Heart left ventricle (tissue), 16 donors: ENCODE measurements at regions not wholly inside any gene's neighbourhood (a gene's known extent, or its start where the extent isn't known, plus 50 kb on each side); places are given as distances from the start of the nearest gene placed in this dataset.

Experiments
- ATAC-seq, 4 donors: fragments of 200-7000 bp; cut with Tn5 transposase; one replicate each; pipeline ENCODE4 v1.9.1; 2020 to 2022; ENCODE audit warnings: moderate library complexity in 4 of 4, mild to moderate bottlenecking in 3 of 4, moderate number of reproducible peaks in 1 of 4
- DNase-seq, 5 donors: peaks; one replicate each; pipeline ENCODE4 v3.0.0-alpha.2; 2020
- H3K27ac ChIP-seq, 12 donors: fragments of 200-600 bp; sonication (generic) in 4 of 12; one replicate each; pipeline versions ENCODE4 v1.5.0 to v1.8.0; 2016 to 2022; ENCODE audit warnings: mild to moderate bottlenecking in 2 of 12
- H3K27me3 ChIP-seq, 9 donors: fragments of 200-600 bp; sonication (generic) in 2 of 9; one replicate each; pipeline versions ENCODE4 v1.5.1 to v1.8.0; 2016 to 2022; ENCODE audit warnings: mild to moderate bottlenecking in 3 of 9
- H3K36me3 ChIP-seq, 9 donors: fragments of 200-600 bp; sonication (generic) in 2 of 9; one replicate each; pipeline versions ENCODE4 v1.5.0 to v1.8.0; 2018 to 2022; ENCODE audit warnings: mild to moderate bottlenecking in 2 of 9
- H3K4me1 ChIP-seq, 12 donors: fragments of 200-600 bp; sonication (generic) in 4 of 12; one replicate each; pipeline versions ENCODE4 v1.5.0 to v1.8.0; 2016 to 2022; ENCODE audit warnings: mild to moderate bottlenecking in 3 of 12
- H3K4me3 ChIP-seq, 12 donors: fragments of 200-600 bp; sonication (generic) in 4 of 12; one replicate each; pipeline versions ENCODE4 v1.5.0 to v1.8.0; 2017 to 2022; ENCODE audit warnings: mild to moderate bottlenecking in 9 of 12, moderate library complexity in 4 of 12
- H3K9me3 ChIP-seq, 12 donors: fragments of 200-600 bp; sonication (generic) in 4 of 12; one replicate each; pipeline versions ENCODE4 v1.5.0 to v1.8.0; 2016 to 2022; ENCODE audit warnings: mild to moderate bottlenecking in 1 of 12
- CTCF ChIP-seq, 12 donors: fragments of 200-600 bp; sonication (generic) in 4 of 12; IDR thresholded peaks; one replicate each; pipeline versions ENCODE4 v1.5.0 to v1.8.0; 2018 to 2022; ENCODE audit warnings: antibody characterized with exemption in 12 of 12, mild to moderate bottlenecking in 5 of 12
- POLR2A ChIP-seq, 2 donors: fragments of 450-650 bp; IDR thresholded peaks; one replicate each; pipeline ENCODE4 v1.6.1; 2017; ENCODE audit warnings: antibody characterized with exemption in 2 of 2, mild to moderate bottlenecking in 2 of 2, moderate library complexity in 2 of 2
- WGBS, 4 donors: extraction: QIAGEN DNeasy Blood & Tissue Kit in 2 of 4; methylation state at CpG; one replicate each; pipeline versions ENCODE4 v1.1.5 to v1.1.7; 2013 to 2018; 5-methylcytosine and 5-hydroxymethylcytosine counted together
- intact Hi-C, 10 donors: fragments of 100-400 bp; cut with DNase I; formaldehyde crosslinking; loops; one replicate each; pipeline versions ENCODE4 v1.11.1 to v1.14.2; 2022
- donor health status: ischemic (EF 13 %, LVEDD 7.1; RV severe dilation, severe dysfunction).
- donor health status: healthy with polysubstance abuse.
- donor health status: DM: no; HTN: yes; CAD: no.
- donor health status: DM: no; HTN: no; CAD: no.
- donor health status: ischemic (EF 25% LVEDD 6.9; RV normal size, moderate dysfunction).
- donor health status: ischemic (EF 25% LVEDD 5.7; RV mildly dilated, moderate dysfunction).
- donor health status: healthy.
- donor health status: DM: yes; HTN: yes; CAD: no.
- donor health status: ischemic (EF 35%, LVEDD 5.7; RV mildly dilated, moderate dysfunction).
- donor health status: nonischemic (EF 11% LVEDD 7.7; RV severe dilation, severe dysfunction).
- donor health status: DM: yes; HTN: yes; CAD: no.
- donor health status: PGD.
- donor health status: ischemic (EF 29% LVEDD 5.4; RV normal size, mild dysfunction).
- donor health status: nonischemic (EF 23%, LVEDD 6.1; RV moderate dilation, normal function).

- intact Hi-C loops = no loop called here
- Histone ChIP-seq H3K27me3 (no peaks in the 10 kb centered on the region), H3K27ac (no peak overlapping the region), H3K4me1 (peaks cover 0 to 8% (median 0%) of the 10 kb centered on the region in 12 donors), H3K9me3 (no peaks in the 10 kb centered on the region), H3K36me3 (no peaks in the 10 kb centered on the region), H3K4me3 (no peak overlapping the region)
- WGBS, 4 donors = 89 to 97% (median 97%) methylated on average over 3 of the region's 3 CpGs
- ATAC-seq = no peak
- TF ChIP-seq POLR2A (IDR thresholded peaks at IDR 0.05) (no peak), CTCF (IDR thresholded peaks at IDR 0.05) (no peak)
- DNase-seq = no peak
These were observed 226.3 kb upstream of the MPDZ start for GRCh38 chr9:13505797-13506196.

- Histone ChIP-seq H3K27me3 (no peaks in the 10 kb centered on the region), H3K4me3 (no peak overlapping the region), H3K27ac (no peak overlapping the region), H3K9me3 (no peaks in the 10 kb centered on the region), H3K36me3 (no peaks in the 10 kb centered on the region), H3K4me1 (no peaks in the 10 kb centered on the region)
- WGBS, 4 donors = 93 to 97% (median 96%) methylated on average over 2 of the region's 2 CpGs
- intact Hi-C loops = loop anchor here in 1 of 10 donors (2.0 kb wide), 1 partner anchor 19 kb away; no protein-coding TSS in a partner anchor
- ATAC-seq = no peak
- DNase-seq = no peak
- TF ChIP-seq POLR2A (IDR thresholded peaks at IDR 0.05) = no peak
- no peak for TF ChIP-seq CTCF (IDR thresholded peaks at IDR 0.05)
These were observed 224.1 kb upstream of the MPDZ start for GRCh38 chr9:13503599-13503998.

- peak; percentile 22 to 64 (median 45) for DNase-seq
- Histone ChIP-seq H3K27me3 (no peaks in the 10 kb centered on the region), H3K4me1 (no peaks in the 10 kb centered on the region), H3K9me3 (no peaks in the 10 kb centered on the region), H3K4me3 (no peak overlapping the region), H3K36me3 (no peaks in the 10 kb centered on the region), H3K27ac (no peak overlapping the region)
- peak; percentile 70 to 92 (median 81) for ATAC-seq
- TF ChIP-seq CTCF (IDR thresholded peaks at IDR 0.05) (no peak), POLR2A (IDR thresholded peaks at IDR 0.05) (no peak)
- intact Hi-C loops = loop anchor here in 1 of 10 donors (2.0 kb wide), 1 partner anchor 20 kb away; no protein-coding TSS in a partner anchor
- WGBS, 4 donors = 51 to 87% (median 78%) methylated on average over 6 of the region's 6 CpGs
These were observed 223.0 kb upstream of the MPDZ start for GRCh38 chr9:13502484-13502883.

- Histone ChIP-seq H3K27me3 (no peaks in the 10 kb centered on the region), H3K4me3 (no peak overlapping the region), H3K27ac (no peak overlapping the region), H3K4me1 (no peaks in the 10 kb centered on the region), H3K36me3 (no peaks in the 10 kb centered on the region), H3K9me3 (no peaks in the 10 kb centered on the region)
- 98 to 100% (median 99%) methylated on average over 1 of the region's 1 CpG for WGBS, 4 donors
- ATAC-seq = no peak
- DNase-seq = no peak
- no peak for TF ChIP-seq CTCF (IDR thresholded peaks at IDR 0.05)
- no peak for TF ChIP-seq POLR2A (IDR thresholded peaks at IDR 0.05)
- intact Hi-C loops = no loop called here
These were observed 221.5 kb upstream of the MPDZ start for GRCh38 chr9:13501018-13501417.
